ENCODE measurements at regions not wholly inside any gene's neighbourhood (a gene's known extent, or its start where the extent isn't known, plus 50 kb on each side); places are given as distances from the start of the nearest gene placed in this dataset.

DNA sequence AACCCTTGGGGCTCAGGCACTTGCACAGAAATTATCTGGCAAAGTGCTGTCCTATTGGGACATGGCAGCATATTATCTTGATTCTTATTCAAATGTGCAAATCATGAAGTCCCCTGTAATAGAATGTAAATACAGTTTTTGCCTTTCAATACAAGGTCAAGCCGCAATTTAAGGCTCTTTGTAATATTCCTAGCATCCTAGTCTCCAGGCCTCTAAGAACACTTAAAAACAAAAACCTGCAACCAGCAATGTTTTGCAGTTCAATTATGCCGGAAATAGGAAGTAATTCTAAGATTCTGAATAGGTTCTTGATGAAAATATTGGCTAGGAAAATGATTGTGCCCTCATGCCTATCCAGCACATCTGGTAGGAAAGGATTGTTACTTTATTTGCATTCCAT, 197.2 kb upstream of the IRAK1BP1 start:
- TF ChIP-seq CTCF (IDR thresholded peaks at IDR 0.05) (no peak), POLR2A (IDR thresholded peaks at IDR 0.05) (no peak)
